ENCODE measurements at regions not wholly inside any gene's neighbourhood (a gene's known extent, or its start where the extent isn't known, plus 50 kb on each side); places are given as distances from the start of the nearest gene placed in this dataset.

DNA sequence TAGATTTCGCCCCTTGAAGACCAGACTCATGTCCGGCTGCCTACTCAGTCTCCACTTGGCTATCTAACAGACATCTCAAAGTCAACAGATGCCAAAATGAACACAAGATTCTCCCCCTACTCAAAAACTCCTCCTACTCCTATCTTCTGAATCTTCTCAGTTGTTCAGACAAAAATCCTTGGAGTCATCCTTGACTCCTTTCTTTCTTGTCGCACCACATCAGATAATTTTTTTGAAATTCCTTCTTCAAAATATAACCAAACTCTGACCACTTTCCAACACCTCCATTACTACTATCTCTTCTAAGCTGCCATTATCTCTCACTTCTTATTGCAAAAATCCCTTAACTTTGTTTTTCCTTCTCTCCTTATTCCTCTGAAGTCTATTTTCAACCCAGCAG is 141.9 kb upstream of the SLC7A14 start:
- TF ChIP-seq CTCF (IDR thresholded peaks at IDR 0.05; ENCODE audit: low read length) (no peak), EZH2 (optimal IDR thresholded peaks at IDR 0.05; ENCODE audit: low read depth, low read length) (no peak)

Data from MM.1S (cell line).